ENCODE measurements at regions not wholly inside any gene's neighbourhood (a gene's known extent, or its start where the extent isn't known, plus 50 kb on each side); places are given as distances from the start of the nearest gene placed in this dataset. TPM values are rescaled to one million over a fixed set of nuclear protein-coding genes. Genes with fewer than 3 reads are reported as not detected.
"Not testable (repeated sequence)": the region's sequence is repeated elsewhere in the genome, so short reads cannot be mapped to it uniquely, and the experiment has no call there.

- H4K8ac ChIP-seq (ENCODE audit: low read length); H3K14ac ChIP-seq (ENCODE audit: low read length in 2 of 2); H3K27me3 ChIP-seq (ENCODE audit: control insufficient read depth in 1 of 2, insufficient read depth in 1 of 2, low read length in 2 of 2); H3K9ac ChIP-seq (ENCODE audit: low read length); H2AK5ac ChIP-seq (ENCODE audit: low read length, severe bottlenecking); H4K91ac ChIP-seq (ENCODE audit: low read length); H3K4me3 ChIP-seq (ENCODE audit: insufficient read depth in 1 of 2, low read depth in 1 of 2, low read length in 2 of 2); H2BK15ac ChIP-seq (ENCODE audit: low read depth, poor library complexity, severe bottlenecking); DNase-seq; H2AFZ ChIP-seq (ENCODE audit: low read depth, low read length); H3K79me1 ChIP-seq (replicated peaks; ENCODE audit: low read length, poor library complexity, severe bottlenecking); H3K27ac ChIP-seq (ENCODE audit: low read length, poor library complexity, severe bottlenecking); H3K9me3 ChIP-seq (ENCODE audit: control insufficient read depth, low read length); H3K4me1 ChIP-seq (ENCODE audit: control insufficient read depth, insufficient read depth, low read depth, low read length); H2BK5ac ChIP-seq (ENCODE audit: low read depth, low read length, poor library complexity, severe bottlenecking); H3K4ac ChIP-seq (ENCODE audit: low read depth in 1 of 2, low read length in 2 of 2); H2BK120ac ChIP-seq (ENCODE audit: low read depth, low read length); H3K18ac ChIP-seq (ENCODE audit: low read depth in 1 of 2, low read length in 2 of 2); H3K4me2 ChIP-seq (ENCODE audit: low read length, poor library complexity, severe bottlenecking); H3K36me3 ChIP-seq (ENCODE audit: control insufficient read depth in 1 of 2, insufficient read depth in 2 of 2, low read depth in 1 of 2, low read length in 2 of 2); H2BK12ac ChIP-seq (ENCODE audit: low read length in 2 of 2); H3K23ac ChIP-seq (ENCODE audit: low read length in 2 of 2): not testable (repeated sequence)
- no CpG with 5 or more reads among the region's 2 CpGs for WGBS
Observed at GRCh38 chr15:30841639-30842038, 62.1 kb upstream of the FAN1 start.

GRCh38 chr15:30842798-30843472 lies 60.8 kb upstream of the FAN1 start:
- WGBS: 51% methylated on average over 5 of the region's 5 CpGs

GRCh38 chr15:30845536-30845935 lies 58.2 kb upstream of the FAN1 start:
- not testable (repeated sequence) for H3K27me3 ChIP-seq (ENCODE audit: control insufficient read depth in 1 of 2, insufficient read depth in 1 of 2, low read length in 2 of 2); H3K18ac ChIP-seq (ENCODE audit: low read depth in 1 of 2, low read length in 2 of 2); H3K4me1 ChIP-seq (ENCODE audit: control insufficient read depth, insufficient read depth, low read depth, low read length); H2AK5ac ChIP-seq (ENCODE audit: low read length, severe bottlenecking); H2BK15ac ChIP-seq (ENCODE audit: low read depth, poor library complexity, severe bottlenecking); H3K9ac ChIP-seq (ENCODE audit: low read length); H3K27ac ChIP-seq (ENCODE audit: low read length, poor library complexity, severe bottlenecking); H4K8ac ChIP-seq (ENCODE audit: low read length); H3K4me2 ChIP-seq (ENCODE audit: low read length, poor library complexity, severe bottlenecking); H3K36me3 ChIP-seq (ENCODE audit: control insufficient read depth in 1 of 2, insufficient read depth in 2 of 2, low read depth in 1 of 2, low read length in 2 of 2); H4K91ac ChIP-seq (ENCODE audit: low read length); DNase-seq; H3K79me1 ChIP-seq (replicated peaks; ENCODE audit: low read length, poor library complexity, severe bottlenecking); H3K4ac ChIP-seq (ENCODE audit: low read depth in 1 of 2, low read length in 2 of 2); H2BK12ac ChIP-seq (ENCODE audit: low read length in 2 of 2); H3K9me3 ChIP-seq (ENCODE audit: control insufficient read depth, low read length); H2BK120ac ChIP-seq (ENCODE audit: low read depth, low read length); H3K23ac ChIP-seq (ENCODE audit: low read length in 2 of 2); H2AFZ ChIP-seq (ENCODE audit: low read depth, low read length); H3K4me3 ChIP-seq (ENCODE audit: insufficient read depth in 1 of 2, low read depth in 1 of 2, low read length in 2 of 2); H2BK5ac ChIP-seq (ENCODE audit: low read depth, low read length, poor library complexity, severe bottlenecking); H3K14ac ChIP-seq (ENCODE audit: low read length in 2 of 2)
- WGBS: 67% methylated on average over 1 of the region's 1 CpG

More at GRCh38 chr15:30842798-30843472, 60.8 kb upstream of the FAN1 start:
- not testable (repeated sequence) for H3K36me3 ChIP-seq (ENCODE audit: control insufficient read depth in 1 of 2, insufficient read depth in 2 of 2, low read depth in 1 of 2, low read length in 2 of 2); H3K4me2 ChIP-seq (ENCODE audit: low read length, poor library complexity, severe bottlenecking); H4K8ac ChIP-seq (ENCODE audit: low read length); H4K91ac ChIP-seq (ENCODE audit: low read length); H3K4ac ChIP-seq (ENCODE audit: low read depth in 1 of 2, low read length in 2 of 2); H3K9ac ChIP-seq (ENCODE audit: low read length); H3K27me3 ChIP-seq (ENCODE audit: control insufficient read depth in 1 of 2, insufficient read depth in 1 of 2, low read length in 2 of 2); H3K9me3 ChIP-seq (ENCODE audit: control insufficient read depth, low read length); H2BK5ac ChIP-seq (ENCODE audit: low read depth, low read length, poor library complexity, severe bottlenecking); DNase-seq; H3K4me1 ChIP-seq (ENCODE audit: control insufficient read depth, insufficient read depth, low read depth, low read length); H3K14ac ChIP-seq (ENCODE audit: low read length in 2 of 2); H2BK12ac ChIP-seq (ENCODE audit: low read length in 2 of 2); H2AK5ac ChIP-seq (ENCODE audit: low read length, severe bottlenecking); H3K18ac ChIP-seq (ENCODE audit: low read depth in 1 of 2, low read length in 2 of 2); H2BK120ac ChIP-seq (ENCODE audit: low read depth, low read length); H2BK15ac ChIP-seq (ENCODE audit: low read depth, poor library complexity, severe bottlenecking); H3K79me1 ChIP-seq (replicated peaks; ENCODE audit: low read length, poor library complexity, severe bottlenecking); H3K4me3 ChIP-seq (ENCODE audit: insufficient read depth in 1 of 2, low read depth in 1 of 2, low read length in 2 of 2); H3K23ac ChIP-seq (ENCODE audit: low read length in 2 of 2); H2AFZ ChIP-seq (ENCODE audit: low read depth, low read length); H3K27ac ChIP-seq (ENCODE audit: low read length, poor library complexity, severe bottlenecking)

Small RNAs in the stretch of these regions (small RNA-seq; reads per million reads assigned to genes)
- not detected for gene RN7SL82P (ENCODE audit: low read depth)
